ENCODE measurements at regions not wholly inside any gene's neighbourhood (a gene's known extent, or its start where the extent isn't known, plus 50 kb on each side); places are given as distances from the start of the nearest gene placed in this dataset.

DNA sequence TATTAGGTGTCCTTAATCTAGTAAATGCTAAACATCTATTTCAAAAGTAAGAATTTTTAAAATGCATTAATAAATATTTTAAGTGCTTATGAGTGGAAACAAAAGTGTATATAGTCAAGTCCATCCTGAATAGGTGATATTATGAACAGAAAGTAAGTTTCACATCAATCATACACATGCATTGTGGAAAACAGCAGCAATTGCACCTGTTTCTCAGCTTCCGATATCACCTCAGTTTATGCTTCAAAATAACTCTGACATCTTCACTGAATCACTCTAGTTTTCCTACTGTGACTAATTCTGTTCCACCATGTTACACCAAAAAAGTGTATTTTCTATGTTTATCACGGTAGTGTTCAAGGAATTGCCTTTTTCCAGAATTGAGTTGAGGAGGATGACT lies 172.6 kb upstream of the MANEA start:
- H3K27ac ChIP-seq, result no peak overlapping the region
- no peak for ATAC-seq
- no peaks in the 10 kb centered on the region for H3K9me3 ChIP-seq
- H3K27me3 ChIP-seq, result no peaks in the 10 kb centered on the region
- no peak for DNase-seq
- no peaks in the 10 kb centered on the region for H3K36me3 ChIP-seq
- H3K4me3 ChIP-seq, result no peak overlapping the region
- intact Hi-C loops (cut with DNase I), result no loop called here
- no peaks in the 10 kb centered on the region for H3K4me1 ChIP-seq
- TF ChIP-seq CTCF (IDR thresholded peaks at IDR 0.05), result no peak

DNA sequence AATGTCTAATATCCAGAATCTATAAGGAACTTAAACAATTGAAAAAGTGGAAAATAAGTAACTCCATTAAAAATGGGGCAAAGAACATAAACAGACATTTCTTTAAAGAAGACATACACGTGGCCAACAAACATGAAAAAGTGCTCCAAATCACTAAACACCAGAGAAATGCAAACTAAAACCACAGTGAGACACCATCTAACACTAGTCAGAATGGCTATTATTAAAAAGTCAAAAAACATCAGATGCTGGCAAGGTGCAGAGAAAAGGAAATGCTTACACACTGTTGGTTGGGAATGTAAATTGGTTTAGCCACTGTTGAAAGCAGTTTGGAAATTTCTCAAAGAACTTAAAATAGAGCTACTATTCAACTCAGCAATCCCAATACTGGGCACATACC lies 169.2 kb upstream of the MANEA start:
- no peak overlapping the region for H3K4me3 ChIP-seq
- no peak for ATAC-seq
- intact Hi-C loops (cut with DNase I), result no loop called here

DNA sequence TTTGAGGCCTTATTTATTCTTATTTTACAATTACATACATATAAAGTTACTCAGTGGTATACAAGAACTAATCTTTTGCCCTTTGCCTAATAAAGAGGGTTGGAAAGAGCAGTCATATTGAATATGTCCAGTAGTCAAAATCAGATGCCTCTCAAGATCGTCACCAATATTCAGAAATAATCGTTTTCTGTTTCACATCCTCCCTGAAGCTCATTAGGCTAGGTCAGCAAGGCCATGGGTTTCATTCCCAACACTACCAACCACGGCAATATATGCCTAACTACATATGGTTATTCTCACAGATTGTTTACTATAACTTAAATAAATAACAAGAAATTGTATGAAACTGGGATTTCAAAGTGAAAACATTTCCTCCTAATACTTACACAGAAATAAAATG lies 167.2 kb upstream of the MANEA start:
- no peak for TF ChIP-seq CTCF (IDR thresholded peaks at IDR 0.05)
- Histone ChIP-seq H3K4me1 (no peaks in the 10 kb centered on the region), H3K36me3 (no peaks in the 10 kb centered on the region), H3K27ac (no peak overlapping the region), H3K4me3 (no peak overlapping the region), H3K9me3 (no peaks in the 10 kb centered on the region), H3K27me3 (no peaks in the 10 kb centered on the region)
- DNase-seq (no peak), ATAC-seq (no peak)
- intact Hi-C loops (cut with DNase I), result no loop called here

More for the DNA sequence above, 169.2 kb upstream of the MANEA start:
- DNase-seq, result no peak
- Histone ChIP-seq H3K36me3 (no peaks in the 10 kb centered on the region), H3K9me3 (no peaks in the 10 kb centered on the region), H3K27me3 (no peaks in the 10 kb centered on the region), H3K27ac (no peak overlapping the region), H3K4me1 (no peaks in the 10 kb centered on the region)
- no peak for TF ChIP-seq CTCF (IDR thresholded peaks at IDR 0.05)

DNA sequence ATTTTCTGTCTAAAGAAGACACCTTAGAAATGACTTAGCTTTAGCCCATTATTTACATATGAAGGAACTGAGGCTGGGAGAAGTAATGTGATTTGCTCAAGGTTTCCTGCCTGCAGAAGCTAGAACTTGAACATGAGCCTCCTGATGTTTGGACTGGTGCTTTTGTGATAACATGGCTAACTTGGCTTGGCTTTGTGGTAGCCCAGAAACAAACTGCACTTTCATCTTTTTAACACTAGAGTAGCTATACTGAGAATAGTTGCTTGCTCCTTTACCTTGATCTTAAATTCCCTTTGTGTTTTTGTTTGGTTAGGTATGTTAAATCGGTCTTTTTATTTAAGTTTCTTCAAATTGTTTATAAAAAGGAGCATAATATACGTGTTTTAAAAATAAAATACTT lies 163.5 kb upstream of the MANEA start:
- TF ChIP-seq CTCF (IDR thresholded peaks at IDR 0.05), result no peak
- DNase-seq (no peak), ATAC-seq (no peak)
- no peaks in the 10 kb centered on the region for H3K36me3 ChIP-seq
- H3K4me1 ChIP-seq, result no peaks in the 10 kb centered on the region
- H3K4me3 ChIP-seq, result no peak overlapping the region
- intact Hi-C loops (cut with DNase I), result no loop called here
- no peak overlapping the region for H3K27ac ChIP-seq
- no peaks in the 10 kb centered on the region for H3K9me3 ChIP-seq
- no peaks in the 10 kb centered on the region for H3K27me3 ChIP-seq

- TF ChIP-seq CTCF (IDR thresholded peaks at IDR 0.05), result no peak
- Histone ChIP-seq H3K36me3 (no peaks in the 10 kb centered on the region), H3K9me3 (peaks cover 0 to 14% of the 10 kb centered on the region in 2 donors), H3K27me3 (no peaks in the 10 kb centered on the region), H3K4me3 (no peak overlapping the region), H3K4me1 (no peaks in the 10 kb centered on the region), H3K27ac (no peak overlapping the region)
- intact Hi-C loops (cut with DNase I), result no loop called here
- no peak for DNase-seq
- no peak for ATAC-seq
Measured at GRCh38 chr6:95417856-95418255, 159.5 kb upstream of the MANEA start.
